ENCODE measurements at regions not wholly inside any gene's neighbourhood (a gene's known extent, or its start where the extent isn't known, plus 50 kb on each side); places are given as distances from the start of the nearest gene placed in this dataset.

- peaks cover 4% of the 10 kb centered on the region for H3K9me3 Mint-ChIP-seq (ENCODE audit: low read depth)
- no peak for DNase-seq (ENCODE audit: low spot score)
- no peaks in the 10 kb centered on the region for H3K4me1 Mint-ChIP-seq (ENCODE audit: low read depth)
- TF ChIP-seq, protein P1, sequence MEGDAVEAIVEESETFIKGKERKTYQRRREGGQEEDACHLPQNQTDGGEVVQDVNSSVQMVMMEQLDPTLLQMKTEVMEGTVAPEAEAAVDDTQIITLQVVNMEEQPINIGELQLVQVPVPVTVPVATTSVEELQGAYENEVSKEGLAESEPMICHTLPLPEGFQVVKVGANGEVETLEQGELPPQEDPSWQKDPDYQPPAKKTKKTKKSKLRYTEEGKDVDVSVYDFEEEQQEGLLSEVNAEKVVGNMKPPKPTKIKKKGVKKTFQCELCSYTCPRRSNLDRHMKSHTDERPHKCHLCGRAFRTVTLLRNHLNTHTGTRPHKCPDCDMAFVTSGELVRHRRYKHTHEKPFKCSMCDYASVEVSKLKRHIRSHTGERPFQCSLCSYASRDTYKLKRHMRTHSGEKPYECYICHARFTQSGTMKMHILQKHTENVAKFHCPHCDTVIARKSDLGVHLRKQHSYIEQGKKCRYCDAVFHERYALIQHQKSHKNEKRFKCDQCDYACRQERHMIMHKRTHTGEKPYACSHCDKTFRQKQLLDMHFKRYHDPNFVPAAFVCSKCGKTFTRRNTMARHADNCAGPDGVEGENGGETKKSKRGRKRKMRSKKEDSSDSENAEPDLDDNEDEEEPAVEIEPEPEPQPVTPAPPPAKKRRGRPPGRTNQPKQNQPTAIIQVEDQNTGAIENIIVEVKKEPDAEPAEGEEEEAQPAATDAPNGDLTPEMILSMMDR (IDR thresholded peaks at IDR 0.05): no peak
- no peaks in the 10 kb centered on the region for H3K36me3 Mint-ChIP-seq (ENCODE audit: low read depth)
- no peak overlapping the region for H3K4me3 Mint-ChIP-seq (ENCODE audit: unreplicated experiment)
- no peak overlapping the region for H3K27ac Mint-ChIP-seq (ENCODE audit: unreplicated experiment)
- H3K27me3 Mint-ChIP-seq (ENCODE audit: low read depth): peaks cover 42% of the 10 kb centered on the region
Observed at GRCh38 chr1:30604801-30605440, 118.5 kb downstream of the MATN1 start.

DNA sequence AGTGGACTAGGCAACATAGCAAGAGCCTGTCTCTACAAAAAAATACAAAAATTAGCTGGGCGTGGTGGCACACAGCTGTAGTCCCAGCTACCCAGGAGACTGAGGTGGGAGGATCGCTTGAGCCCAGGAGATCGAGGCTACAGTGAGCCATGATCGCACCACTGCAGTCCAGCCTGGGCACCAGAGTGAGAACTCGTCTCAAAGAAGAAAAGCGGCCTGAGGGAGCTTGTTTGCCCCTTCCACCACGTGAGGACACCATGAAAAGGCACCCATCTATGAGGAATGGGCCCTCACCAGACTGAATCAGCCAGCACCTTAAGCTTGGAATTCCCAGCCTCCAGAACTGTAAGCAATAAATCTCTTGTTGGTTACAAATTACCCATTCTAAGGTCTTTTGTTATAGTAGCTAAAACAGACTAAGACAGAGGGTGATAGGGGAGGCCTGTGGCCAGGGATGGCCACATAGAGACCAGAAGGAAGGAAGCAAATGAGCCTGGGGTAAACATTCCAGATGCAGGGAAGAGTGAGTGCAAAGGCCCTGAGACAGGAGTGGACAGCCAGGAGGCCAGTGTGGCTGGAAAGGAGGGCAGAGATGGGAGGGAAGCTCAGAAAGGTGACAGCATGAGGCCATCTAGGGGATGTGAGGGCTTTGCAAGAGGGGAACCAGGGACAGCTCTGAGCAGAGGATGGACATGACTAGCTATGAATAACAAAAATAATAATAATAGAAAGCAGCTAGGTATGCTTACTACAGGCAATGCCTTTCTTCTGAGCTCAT, 120.1 kb downstream of the MATN1 start:
- Mint-ChIP-seq H3K4me1 (ENCODE audit: low read depth) (no peaks in the 10 kb centered on the region), H3K9me3 (ENCODE audit: low read depth) (peaks cover 4% of the 10 kb centered on the region), H3K36me3 (ENCODE audit: low read depth) (no peaks in the 10 kb centered on the region), H3K4me3 (ENCODE audit: unreplicated experiment) (no peak overlapping the region), H3K27me3 (ENCODE audit: low read depth) (peaks cover 33% of the 10 kb centered on the region), H3K27ac (ENCODE audit: unreplicated experiment) (no peak overlapping the region)
- DNase-seq (ENCODE audit: low spot score): no peak
- TF ChIP-seq, protein P1 (IDR thresholded peaks at IDR 0.05): no peak

DNA sequence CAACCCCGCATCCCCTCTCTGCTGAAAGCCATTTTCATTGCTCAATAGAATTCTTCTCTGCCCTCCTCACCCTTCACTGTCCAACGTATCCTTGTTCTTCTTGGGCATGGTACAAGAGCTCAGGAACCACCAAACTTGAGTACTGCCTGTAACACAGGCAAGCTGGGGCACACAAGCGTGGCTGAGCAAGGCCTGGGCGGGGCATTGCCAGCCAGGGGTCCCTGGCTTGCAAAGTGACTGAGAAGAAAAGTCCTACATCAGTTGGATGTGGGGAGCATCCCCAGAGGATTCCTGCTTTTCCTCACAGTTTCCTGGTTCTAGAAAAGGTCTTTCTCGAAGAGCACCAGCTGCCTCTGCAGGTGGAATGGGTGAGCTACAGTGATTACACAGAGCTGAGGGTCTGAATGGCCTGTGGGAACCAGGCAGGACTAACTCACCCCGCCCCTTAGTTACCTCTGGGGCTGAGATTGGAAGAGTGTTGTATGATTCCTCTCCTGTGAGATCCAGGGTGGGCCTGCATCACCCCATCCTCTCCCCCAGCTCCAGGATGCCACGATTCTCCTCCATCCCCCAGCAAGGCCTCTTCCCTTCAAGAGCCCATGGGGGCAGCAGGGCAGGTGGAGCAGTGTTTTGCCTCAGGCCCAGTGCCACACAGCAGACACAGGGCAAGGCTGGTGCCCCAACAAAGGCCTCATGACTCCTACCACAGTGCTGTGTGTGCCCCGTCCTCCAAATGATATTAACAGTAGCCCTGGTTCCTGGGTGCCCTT, 121.9 kb downstream of the MATN1 start:
- Mint-ChIP-seq H3K9me3 (ENCODE audit: low read depth) (peaks cover 4% of the 10 kb centered on the region), H3K36me3 (ENCODE audit: low read depth) (no peaks in the 10 kb centered on the region), H3K27me3 (ENCODE audit: low read depth) (peaks cover 26% of the 10 kb centered on the region), H3K4me1 (ENCODE audit: low read depth) (no peaks in the 10 kb centered on the region), H3K27ac (ENCODE audit: unreplicated experiment) (no peak overlapping the region), H3K4me3 (ENCODE audit: unreplicated experiment) (no peak overlapping the region)
- TF ChIP-seq, protein P1 (IDR thresholded peaks at IDR 0.05): no peak
- no peak for DNase-seq (ENCODE audit: low spot score)

GRCh38 chr1:30600706-30601105, 122.7 kb downstream of the MATN1 start:
- Mint-ChIP-seq H3K27me3 (ENCODE audit: low read depth) (peaks cover 29% of the 10 kb centered on the region), H3K36me3 (ENCODE audit: low read depth) (no peaks in the 10 kb centered on the region), H3K4me1 (ENCODE audit: low read depth) (no peaks in the 10 kb centered on the region), H3K4me3 (ENCODE audit: unreplicated experiment) (no peak overlapping the region), H3K9me3 (ENCODE audit: low read depth) (peaks cover 4% of the 10 kb centered on the region), H3K27ac (ENCODE audit: unreplicated experiment) (no peak overlapping the region)
- TF ChIP-seq, protein P1 (IDR thresholded peaks at IDR 0.05): no peak
- no peak for DNase-seq (ENCODE audit: low spot score)

GRCh38 chr1:30600258-30600657, 123.1 kb downstream of the MATN1 start:
- H3K27ac Mint-ChIP-seq (ENCODE audit: unreplicated experiment): no peak overlapping the region
- H3K9me3 Mint-ChIP-seq (ENCODE audit: low read depth): peaks cover 4% of the 10 kb centered on the region
- TF ChIP-seq, protein P1 (IDR thresholded peaks at IDR 0.05): no peak
- H3K27me3 Mint-ChIP-seq (ENCODE audit: low read depth): peaks cover 28% of the 10 kb centered on the region
- DNase-seq (ENCODE audit: low spot score): no peak
- no peaks in the 10 kb centered on the region for H3K4me1 Mint-ChIP-seq (ENCODE audit: low read depth)
- no peak overlapping the region for H3K4me3 Mint-ChIP-seq (ENCODE audit: unreplicated experiment)
- no peaks in the 10 kb centered on the region for H3K36me3 Mint-ChIP-seq (ENCODE audit: low read depth)
